IMR-90 (cell line): ENCODE measurements at regions not wholly inside any gene's neighbourhood (a gene's known extent, or its start where the extent isn't known, plus 50 kb on each side); places are given as distances from the start of the nearest gene placed in this dataset.

Source experiments
- ATAC-seq: fragments of 200-7000 bp; cut with Tn5 transposase; 2 replicates; pipeline ENCODE4 v1.9.1; 2020; ENCODE audit warnings: low read depth, mild to moderate bottlenecking, moderate library complexity
- BruUV-seq: library from RNA; stranded (reverse); fragments of 400-500 nt; replicated peaks from 2 replicates; lab custom pipeline; 2021; lab: Mats Ljungman, UMichigan
- CTCF ChIA-PET: fragments of 300-600 bp; formaldehyde crosslinking; extraction: SDS; loops from one replicate; lab custom pipeline; 2021; ENCODE audit warnings: antibody characterized with exemption; lab: Yijun Ruan, JAX
- POLR2A ChIA-PET: fragments of 300-600 bp; sonication (Branson Sonifier 250); formaldehyde crosslinking; loops from one replicate; lab custom pipeline; 2022; ENCODE audit warnings: antibody characterized with exemption; ENCODE audit not compliant: unreplicated experiment; lab: Charles Lee
- DNase-seq: peaks from one replicate; pipeline ENCODE4 v3.0.0; 2013
- H2AFZ ChIP-seq: replicated peaks from 2 replicates; pipeline ENCODE3; 2013; ENCODE audit warnings: low read length, mild to moderate bottlenecking; ENCODE audit not compliant: poor library complexity
- H2AK5ac ChIP-seq: 2 replicates; pipeline ENCODE4 v1.6.1; 2013; ENCODE audit warnings: low read depth, low read length, inconsistent platforms
- H2AK9ac ChIP-seq: replicated peaks from 2 replicates; pipeline ENCODE3; 2013; ENCODE audit warnings: mild to moderate bottlenecking, low read depth, low read length, moderate library complexity; ENCODE audit not compliant: poor library complexity
- H2BK120ac ChIP-seq: 2 replicates; pipeline ENCODE4 v1.6.1; 2013; ENCODE audit warnings: low read depth, low read length, inconsistent platforms
- H2BK15ac ChIP-seq: 3 replicates; pipeline ENCODE4 v1.6.1; 2013; ENCODE audit warnings: low read depth, low read length, inconsistent platforms
- H2BK20ac ChIP-seq: 2 replicates; pipeline ENCODE4 v1.6.1; 2013; ENCODE audit warnings: low read depth, mild to moderate bottlenecking, inconsistent platforms, low read length, moderate library complexity
- H2BK5ac ChIP-seq: 2 replicates; pipeline ENCODE4 v1.6.1; 2013; ENCODE audit warnings: mild to moderate bottlenecking, low read depth, low read length, inconsistent platforms; ENCODE audit not compliant: poor library complexity, severe bottlenecking
- H3K14ac ChIP-seq: replicated peaks from 2 replicates; pipeline ENCODE4 v1.6.1; 2013; ENCODE audit warnings: low read depth, low read length, inconsistent platforms
- H3K18ac ChIP-seq: 2 replicates; pipeline ENCODE4 v1.6.1; 2013; ENCODE audit warnings: low read depth, low read length, control low read depth
- H3K23ac ChIP-seq: 2 replicates; pipeline ENCODE4 v1.6.1; 2013; ENCODE audit warnings: low read depth, low read length, inconsistent platforms
- H3K27ac ChIP-seq: 2 replicates; pipeline ENCODE4 v1.5.1; 2013; ENCODE audit warnings: mild to moderate bottlenecking, control low read depth, low read length; ENCODE audit not compliant: insufficient read depth
- H3K27me3 ChIP-seq: 2 replicates; pipeline ENCODE4 v1.6.1; 2013; ENCODE audit warnings: low read length; ENCODE audit not compliant: control insufficient read depth, insufficient read depth
- H3K36me3 ChIP-seq: 2 replicates; pipeline ENCODE4 v1.6.1; 2013; ENCODE audit warnings: low read length, mixed read lengths; ENCODE audit not compliant: control insufficient read depth, insufficient read depth
- H3K4ac ChIP-seq: 2 replicates; pipeline ENCODE4 v1.6.1; 2013; ENCODE audit warnings: low read depth, low read length, inconsistent platforms
- H3K4me1 ChIP-seq: 2 replicates; pipeline ENCODE4 v1.6.1; 2013; ENCODE audit warnings: low read length, mixed read lengths; ENCODE audit not compliant: control insufficient read depth, insufficient read depth
- H3K4me2 ChIP-seq: 2 replicates; pipeline ENCODE4 v1.6.1; 2013; ENCODE audit warnings: low read depth, mild to moderate bottlenecking, control low read depth, low read length, moderate library complexity
- H3K4me3 ChIP-seq: 2 replicates; pipeline ENCODE4 v1.5.1; 2013; ENCODE audit warnings: low read depth, mild to moderate bottlenecking, control low read depth, low read length, moderate library complexity; ENCODE audit not compliant: insufficient read depth
- H3K56ac ChIP-seq: 2 replicates; pipeline ENCODE4 v1.6.1; 2013; ENCODE audit warnings: low read length, inconsistent platforms; ENCODE audit not compliant: insufficient read depth; ENCODE audit errors: extremely low read depth
- H3K79me1 ChIP-seq, 2 experiments: 2 replicates each; pipeline ENCODE4 v1.6.1; 2013; ENCODE audit warnings: low read length in 2 of 2, inconsistent platforms in 1 of 2, low read depth in 1 of 2
- H3K9ac ChIP-seq: 2 replicates; pipeline ENCODE4 v1.6.1; 2013; ENCODE audit warnings: low read depth, low read length, control low read depth
- H3K9me1 ChIP-seq: 2 replicates; pipeline ENCODE4 v1.6.1; 2013; ENCODE audit warnings: low read length, inconsistent platforms; ENCODE audit not compliant: insufficient read depth
- H3K9me3 ChIP-seq: 2 replicates; pipeline ENCODE4 v1.6.1; 2013; ENCODE audit warnings: low read length; ENCODE audit not compliant: control insufficient read depth, insufficient read depth
- H4K20me1 ChIP-seq: 2 replicates; pipeline ENCODE4 v1.6.1; 2013; ENCODE audit warnings: low read length, inconsistent platforms; ENCODE audit not compliant: insufficient read depth
- H4K5ac ChIP-seq: 2 replicates; pipeline ENCODE4 v1.6.1; 2013; ENCODE audit warnings: mild to moderate bottlenecking, low read depth, low read length, control low read depth
- H4K8ac ChIP-seq, 2 experiments: 2 replicates each; pipeline ENCODE4 v1.6.1; 2013; ENCODE audit warnings: low read depth in 2 of 2, low read length in 2 of 2, control low read depth in 1 of 2, inconsistent platforms in 1 of 2
- H4K91ac ChIP-seq: 2 replicates; pipeline ENCODE4 v1.6.1; 2013; ENCODE audit warnings: low read depth, low read length, inconsistent platforms; ENCODE audit not compliant: insufficient read depth
- BHLHE40 ChIP-seq: fragments of 150-350 bp; IDR thresholded peaks from 2 replicates; pipeline ENCODE4 v1.6.1; 2016; ENCODE audit warnings: mild to moderate bottlenecking, low read depth, low read length
- FOS ChIP-seq: fragments of 150-350 bp; IDR thresholded peaks from 2 replicates; pipeline ENCODE4 v1.6.1; 2016; ENCODE audit warnings: low read depth, low read length
- RCOR1 ChIP-seq: IDR thresholded peaks from 2 replicates; pipeline ENCODE4 v1.6.1; 2012; ENCODE audit warnings: mild to moderate bottlenecking, low read length, improper control_type of control experiment; ENCODE audit not compliant: insufficient replicate concordance
- dilution Hi-C: fragments of 300-500 bp; cut with HindIII; formaldehyde crosslinking; loops from one replicate; pipeline ENCODE4 v1.14.3; 2018; ENCODE audit warnings: low sequenced_read_pairs; ENCODE audit not compliant: unreplicated experiment
- in situ Hi-C: fragments of 300-500 bp; cut with MboI; formaldehyde crosslinking; loops from 3 replicates; pipeline ENCODE4 v1.14.3; 2019; ENCODE audit warnings: low sequenced_read_pairs, inconsistent platforms, mixed read lengths
- intact Hi-C: fragments of 100-400 bp; cut with micrococcal nuclease; formaldehyde crosslinking; loops from 2 replicates; pipeline ENCODE4 v1.10.0; 2022
- TF ChIP-seq, protein P1 (sequence below): fragments of 150-350 bp; IDR thresholded peaks from 2 replicates; pipeline ENCODE4 v1.6.1; 2016; ENCODE audit warnings: low read depth, mild to moderate bottlenecking, low read length, moderate library complexity, borderline replicate concordance

DNA sequence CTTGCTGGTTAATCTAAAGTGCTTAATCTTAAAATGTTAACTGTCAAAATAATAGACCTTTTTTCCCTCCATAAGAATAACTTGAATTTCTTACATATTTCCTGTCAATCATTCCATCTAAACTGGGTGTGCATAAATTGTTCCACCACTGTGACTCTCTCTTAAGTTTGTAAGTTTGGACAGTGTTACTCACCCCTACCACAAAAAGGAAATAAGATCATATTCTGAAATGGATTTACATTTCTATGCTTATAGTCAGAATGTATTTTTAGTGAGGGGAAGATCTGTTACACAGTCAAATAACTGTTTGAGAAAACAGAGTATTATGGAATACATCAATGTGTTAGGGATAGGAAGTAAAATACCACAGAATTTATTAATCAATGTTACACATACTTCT, 109.6 kb upstream of the DPYD start:
- peak overlapping the region in 1 of 2 experiments; percentile 54; a peak in 1 of 4 replicates for H4K8ac ChIP-seq
- H3K9me1 ChIP-seq: no peaks in the 10 kb centered on the region
- intact Hi-C loops: no loop called here
- H2BK120ac ChIP-seq: no peak overlapping the region
- no peak overlapping the region for H2AK5ac ChIP-seq
- H3K4me3 ChIP-seq: no peak overlapping the region
- no peak overlapping the region for H3K23ac ChIP-seq
- POLR2A ChIA-PET: no interaction called here
- H3K27ac ChIP-seq: no peak overlapping the region; the same call in 1 of the 2 replicates
- H2BK5ac ChIP-seq: peak overlapping the region; percentile 92
- H2BK15ac ChIP-seq: no peak overlapping the region
- ATAC-seq (peak; percentile 75), DNase-seq (peak; percentile 87)
- CTCF ChIA-PET: interaction anchor here (0.7 kb wide), 1 partner anchor 13 kb away, joined by 3 read pairs; no protein-coding TSS in a partner anchor
- H4K5ac ChIP-seq: no peak overlapping the region
- in situ Hi-C loops: no loop called here
- no peak overlapping the region for H3K18ac ChIP-seq
- H2AFZ ChIP-seq: no peak overlapping the region
- BruUV-seq: no TSS peak
- no peaks in the 10 kb centered on the region for H3K36me3 ChIP-seq
- H3K4me1 ChIP-seq: peaks cover 2% of the 10 kb centered on the region; the same call in 1 of the 2 replicates
- H3K9ac ChIP-seq: no peak overlapping the region
- no peak overlapping the region for H3K4ac ChIP-seq
- dilution Hi-C loops: no loop called here
- no peak overlapping the region for H3K56ac ChIP-seq
- peak overlapping the region; percentile 73; the same call in 1 of the 2 replicates for H3K4me2 ChIP-seq
- H2BK20ac ChIP-seq: no peak overlapping the region
- no peak overlapping the region for H2AK9ac ChIP-seq
- H3K9me3 ChIP-seq: no peaks in the 10 kb centered on the region
- H4K91ac ChIP-seq: no peak overlapping the region
- H3K14ac ChIP-seq: no peak overlapping the region
- peaks cover 8 to 17% of the 10 kb centered on the region in 2 experiments; a peak in 3 of 4 replicates for H3K79me1 ChIP-seq
- no peaks in the 10 kb centered on the region for H3K27me3 ChIP-seq
- TF ChIP-seq RCOR1 (peak; percentile 58), BHLHE40 (no peak), FOS (0 out of 2 replicates have a peak, but pooled peaks have one; percentile 20)
- TF ChIP-seq, protein P1, sequence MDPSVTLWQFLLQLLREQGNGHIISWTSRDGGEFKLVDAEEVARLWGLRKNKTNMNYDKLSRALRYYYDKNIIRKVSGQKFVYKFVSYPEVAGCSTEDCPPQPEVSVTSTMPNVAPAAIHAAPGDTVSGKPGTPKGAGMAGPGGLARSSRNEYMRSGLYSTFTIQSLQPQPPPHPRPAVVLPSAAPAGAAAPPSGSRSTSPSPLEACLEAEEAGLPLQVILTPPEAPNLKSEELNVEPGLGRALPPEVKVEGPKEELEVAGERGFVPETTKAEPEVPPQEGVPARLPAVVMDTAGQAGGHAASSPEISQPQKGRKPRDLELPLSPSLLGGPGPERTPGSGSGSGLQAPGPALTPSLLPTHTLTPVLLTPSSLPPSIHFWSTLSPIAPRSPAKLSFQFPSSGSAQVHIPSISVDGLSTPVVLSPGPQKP: no peak
- H4K20me1 ChIP-seq: no peaks in the 10 kb centered on the region
